ENCODE measurements at regions not wholly inside any gene's neighbourhood (a gene's known extent, or its start where the extent isn't known, plus 50 kb on each side); places are given as distances from the start of the nearest gene placed in this dataset.
"Not testable (repeated sequence)": the region's sequence is repeated elsewhere in the genome, so short reads cannot be mapped to it uniquely, and the experiment has no call there.

DNA sequence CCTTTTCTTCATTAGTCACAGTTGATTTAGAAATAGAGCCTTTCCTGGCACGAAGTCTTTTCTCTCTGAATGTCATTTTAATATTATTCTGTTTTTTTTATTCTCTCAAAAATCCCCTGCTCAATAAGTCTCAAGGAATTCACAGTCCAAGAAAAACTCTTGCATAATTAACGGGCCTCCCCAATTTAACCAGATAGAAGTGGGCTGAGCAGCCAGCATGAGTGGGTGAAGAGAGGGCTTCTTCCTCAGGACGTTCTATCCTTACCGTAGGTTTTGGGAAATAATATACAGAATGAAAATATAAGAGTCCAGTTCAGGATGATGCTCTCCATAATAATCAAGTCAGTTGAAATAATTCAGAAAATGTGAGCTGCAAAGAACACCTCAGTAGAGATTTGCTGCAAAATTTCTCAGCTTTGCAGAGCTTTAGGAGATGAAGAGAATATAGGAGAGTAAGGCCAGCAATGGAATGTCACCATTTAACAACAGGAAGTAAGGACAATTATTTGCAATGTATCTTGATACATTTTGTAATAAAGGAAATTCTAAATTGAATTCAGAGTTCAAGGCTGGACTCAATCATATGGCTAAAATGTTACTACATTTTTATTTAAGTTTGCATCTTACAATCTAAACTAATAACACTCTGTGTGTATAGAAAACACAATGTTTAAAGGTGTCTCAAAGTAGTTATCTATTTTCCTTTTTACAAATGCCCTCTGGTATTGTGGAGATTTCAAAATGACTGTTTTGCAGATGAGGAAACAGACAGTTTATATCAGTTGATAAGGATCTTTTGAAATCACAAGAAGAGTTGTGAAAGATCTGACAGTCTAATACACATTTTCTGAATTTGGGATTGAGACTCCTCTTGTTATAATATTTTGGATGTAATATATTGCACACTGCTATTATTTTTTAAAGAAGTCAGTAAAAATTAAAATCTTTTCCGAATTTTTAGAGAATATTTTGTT lies 1724.1 kb upstream of the SEL1L start:
- Mint-ChIP-seq H3K4me1 (ENCODE audit: low read depth) (peaks cover 36% of the 10 kb centered on the region), H3K27me3 (no peaks in the 10 kb centered on the region), H3K4me3 (no peak overlapping the region), H3K36me3 (ENCODE audit: low read depth) (no peaks in the 10 kb centered on the region), H3K27ac (no peak overlapping the region), H3K9me3 (no peaks in the 10 kb centered on the region)
- intact Hi-C loops (cut with micrococcal nuclease): no loop called here

- Mint-ChIP-seq H3K36me3 (ENCODE audit: low read depth) (no peaks in the 10 kb centered on the region), H3K4me1 (ENCODE audit: low read depth) (peaks cover 10% of the 10 kb centered on the region), H3K9me3 (no peaks in the 10 kb centered on the region), H3K27ac (no peak overlapping the region), H3K4me3 (no peak overlapping the region), H3K27me3 (no peaks in the 10 kb centered on the region)
- intact Hi-C loops (cut with micrococcal nuclease): no loop called here
Observed at GRCh38 chr14:83260751-83261150, 1727.1 kb upstream of the SEL1L start.

DNA sequence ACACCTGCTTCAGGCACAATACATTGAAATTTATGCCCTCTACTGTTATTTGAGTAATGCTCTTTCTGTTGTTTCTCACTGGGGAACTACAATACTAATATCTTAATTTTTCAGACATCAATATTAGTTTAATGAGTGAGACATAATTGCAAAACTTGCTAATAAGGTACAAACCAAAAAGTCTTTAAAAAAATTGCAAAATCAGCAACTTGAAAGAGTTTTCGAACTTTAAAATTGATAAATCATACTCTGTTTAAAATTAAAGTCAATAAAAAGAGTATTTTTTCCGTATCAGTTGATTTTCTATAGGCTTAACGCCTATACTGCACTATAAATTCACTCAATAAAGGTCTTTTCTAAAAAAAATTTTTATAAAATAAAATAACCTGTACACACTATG lies 1735.9 kb upstream of the SEL1L start:
- intact Hi-C loops (cut with micrococcal nuclease): no loop called here
- H3K27me3 Mint-ChIP-seq: no peaks in the 10 kb centered on the region
- no peak overlapping the region for H3K27ac Mint-ChIP-seq
- H3K4me3 Mint-ChIP-seq: no peak overlapping the region
- H3K9me3 Mint-ChIP-seq: peaks cover 9% of the 10 kb centered on the region
- H3K36me3 Mint-ChIP-seq (ENCODE audit: low read depth): no peaks in the 10 kb centered on the region
- H3K4me1 Mint-ChIP-seq (ENCODE audit: low read depth): no peaks in the 10 kb centered on the region

- Mint-ChIP-seq H3K9me3 (peaks cover 12% of the 10 kb centered on the region), H3K36me3 (ENCODE audit: low read depth) (no peaks in the 10 kb centered on the region), H3K27ac (no peak overlapping the region), H3K27me3 (no peaks in the 10 kb centered on the region), H3K4me3 (no peak overlapping the region), H3K4me1 (ENCODE audit: low read depth) (no peaks in the 10 kb centered on the region)
- intact Hi-C loops (cut with micrococcal nuclease): no loop called here
Observed at GRCh38 chr14:83271663-83272062, 1738.0 kb upstream of the SEL1L start.

DNA sequence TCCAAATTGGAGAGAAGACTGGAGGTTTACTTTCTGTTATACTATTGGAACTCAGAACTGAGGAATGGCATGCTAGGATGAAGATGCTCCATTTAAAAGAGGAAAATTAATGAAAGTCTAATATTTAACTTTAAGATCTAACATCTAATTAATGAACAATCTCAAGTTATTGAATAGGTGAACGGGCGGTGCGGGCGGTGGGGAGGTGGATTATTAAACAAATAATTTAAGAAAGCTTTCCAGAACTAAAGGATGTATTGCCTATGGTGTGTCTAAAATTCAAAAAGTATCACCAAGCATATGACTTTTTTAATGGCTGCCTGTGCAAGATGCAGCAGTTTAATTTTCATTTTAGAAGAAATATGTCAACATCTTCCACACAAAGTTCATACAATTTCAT lies 1747.1 kb upstream of the SEL1L start:
- Mint-ChIP-seq H3K27me3 (no peaks in the 10 kb centered on the region), H3K4me3 (no peak overlapping the region), H3K9me3 (peaks cover 22% of the 10 kb centered on the region), H3K4me1 (ENCODE audit: low read depth) (no peaks in the 10 kb centered on the region), H3K27ac (no peak overlapping the region), H3K36me3 (ENCODE audit: low read depth) (no peaks in the 10 kb centered on the region)
- intact Hi-C loops (cut with micrococcal nuclease): no loop called here

DNA sequence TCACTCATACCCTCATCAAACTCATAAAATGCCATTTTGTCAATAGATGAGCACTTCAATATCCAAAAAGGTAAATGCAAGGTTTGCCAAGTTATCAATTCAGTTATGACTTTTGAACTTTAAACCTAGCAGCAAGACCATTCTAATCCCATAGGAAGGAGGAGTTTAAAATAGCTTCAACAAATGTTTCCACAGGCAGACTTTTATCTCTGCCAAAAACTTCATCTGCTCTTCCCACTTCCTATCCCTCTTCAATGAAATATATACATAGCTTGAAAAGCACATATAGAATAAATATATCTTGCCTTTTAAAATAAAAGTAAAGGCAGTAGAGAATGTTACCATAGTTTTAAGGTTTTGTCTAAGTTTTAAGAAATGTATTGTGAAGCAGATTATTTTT lies 1749.1 kb upstream of the SEL1L start:
- no peaks in the 10 kb centered on the region for H3K27me3 Mint-ChIP-seq
- H3K9me3 Mint-ChIP-seq: peaks cover 10% of the 10 kb centered on the region
- intact Hi-C loops (cut with micrococcal nuclease): no loop called here
- no peaks in the 10 kb centered on the region for H3K4me1 Mint-ChIP-seq (ENCODE audit: low read depth)
- no peaks in the 10 kb centered on the region for H3K36me3 Mint-ChIP-seq (ENCODE audit: low read depth)
- H3K4me3 Mint-ChIP-seq: no peak overlapping the region
- no peak overlapping the region for H3K27ac Mint-ChIP-seq

DNA sequence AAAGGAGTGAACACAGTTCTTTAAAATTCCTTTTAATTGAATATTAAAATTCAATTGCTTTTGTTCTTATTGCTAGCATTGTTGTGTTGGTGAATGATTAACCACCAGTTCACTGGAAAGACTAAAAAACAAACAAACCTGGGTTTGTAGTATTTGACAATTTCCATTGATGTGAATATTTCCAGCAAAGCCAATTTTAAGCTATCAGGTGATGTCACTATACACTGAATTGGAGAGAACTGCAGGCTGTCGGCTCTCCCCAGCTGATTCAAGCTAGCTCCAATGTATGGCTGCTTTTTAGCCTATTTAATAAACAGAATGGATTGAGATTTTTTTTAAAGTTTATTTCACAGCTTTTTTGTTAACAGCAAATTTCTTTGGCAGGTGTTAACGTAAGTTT lies 1753.6 kb upstream of the SEL1L start:
- no peak overlapping the region for H3K4me3 Mint-ChIP-seq
- intact Hi-C loops (cut with micrococcal nuclease): no loop called here
- H3K27ac Mint-ChIP-seq: no peak overlapping the region
- no peaks in the 10 kb centered on the region for H3K9me3 Mint-ChIP-seq
- no peaks in the 10 kb centered on the region for H3K36me3 Mint-ChIP-seq (ENCODE audit: low read depth)
- H3K27me3 Mint-ChIP-seq: no peaks in the 10 kb centered on the region
- no peaks in the 10 kb centered on the region for H3K4me1 Mint-ChIP-seq (ENCODE audit: low read depth)

GRCh38 chr14:83289390-83289789 lies 1755.7 kb upstream of the SEL1L start:
- Mint-ChIP-seq H3K9me3 (peaks cover 7% of the 10 kb centered on the region), H3K36me3 (ENCODE audit: low read depth) (no peaks in the 10 kb centered on the region), H3K27ac (no peak overlapping the region), H3K4me3 (no peak overlapping the region), H3K4me1 (ENCODE audit: low read depth) (no peaks in the 10 kb centered on the region), H3K27me3 (no peaks in the 10 kb centered on the region)
- intact Hi-C loops (cut with micrococcal nuclease): no loop called here

DNA sequence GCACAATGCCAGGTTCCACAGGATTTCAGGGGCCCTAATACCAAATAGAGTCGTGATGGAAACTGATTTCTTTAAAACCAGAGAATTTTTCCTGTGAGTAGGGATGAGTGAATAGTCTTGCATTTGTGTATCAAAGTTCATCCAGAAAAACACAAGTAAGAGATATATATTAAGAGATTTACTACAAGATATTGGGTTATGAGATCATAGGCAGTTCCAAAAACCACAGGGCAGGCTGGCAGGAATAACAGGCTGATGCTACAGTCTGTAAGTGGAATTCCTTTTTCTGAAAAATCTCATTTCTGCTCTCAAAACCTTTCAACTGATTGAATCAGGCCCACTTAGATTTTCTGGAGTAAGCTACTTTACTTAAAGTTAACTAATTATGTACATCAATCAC lies 1756.2 kb upstream of the SEL1L start:
- Mint-ChIP-seq H3K27ac (no peak overlapping the region), H3K4me1 (ENCODE audit: low read depth) (no peaks in the 10 kb centered on the region)
- intact Hi-C loops (cut with micrococcal nuclease): no loop called here

GRCh38 chr14:83290447-83290846 lies 1756.8 kb upstream of the SEL1L start:
- intact Hi-C loops (cut with micrococcal nuclease): no loop called here
- H3K36me3 Mint-ChIP-seq (ENCODE audit: low read depth): no peaks in the 10 kb centered on the region
- no peak overlapping the region for H3K27ac Mint-ChIP-seq
- H3K4me3 Mint-ChIP-seq: no peak overlapping the region
- peaks cover 9% of the 10 kb centered on the region for H3K9me3 Mint-ChIP-seq
- H3K27me3 Mint-ChIP-seq: no peaks in the 10 kb centered on the region
- no peaks in the 10 kb centered on the region for H3K4me1 Mint-ChIP-seq (ENCODE audit: low read depth)

More for the DNA sequence above, 1756.2 kb upstream of the SEL1L start:
- H3K36me3 Mint-ChIP-seq (ENCODE audit: low read depth): no peaks in the 10 kb centered on the region
- H3K4me3 Mint-ChIP-seq: no peak overlapping the region
- H3K9me3 Mint-ChIP-seq: peaks cover 9% of the 10 kb centered on the region
- no peaks in the 10 kb centered on the region for H3K27me3 Mint-ChIP-seq

DNA sequence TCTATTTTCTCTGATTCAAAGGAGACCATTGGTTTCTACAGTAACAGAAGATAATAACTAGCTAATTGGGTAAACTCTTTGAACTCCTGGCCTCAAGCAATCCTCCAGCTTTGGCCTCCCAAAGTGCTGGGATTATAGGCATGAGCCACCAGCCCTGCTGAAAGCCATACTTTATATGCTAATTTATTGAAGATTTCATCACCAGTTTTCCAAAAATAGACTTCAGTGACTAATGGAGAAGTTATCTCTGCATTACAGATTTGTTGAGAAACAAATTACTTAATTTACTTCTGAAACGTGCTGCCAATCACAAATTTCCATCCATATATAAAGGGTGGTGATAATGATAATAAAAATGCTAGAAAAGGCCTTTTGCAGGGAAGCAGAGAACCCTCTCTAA lies 1758.1 kb upstream of the SEL1L start:
- peaks cover 18% of the 10 kb centered on the region for H3K9me3 Mint-ChIP-seq
- no peak overlapping the region for H3K27ac Mint-ChIP-seq

GRCh38 chr14:83294941-83295340 lies 1761.3 kb upstream of the SEL1L start:
- Mint-ChIP-seq H3K4me1 (ENCODE audit: low read depth) (no peaks in the 10 kb centered on the region), H3K36me3 (ENCODE audit: low read depth) (no peaks in the 10 kb centered on the region), H3K27ac (no peak overlapping the region), H3K4me3 (no peak overlapping the region), H3K9me3 (peaks cover 19% of the 10 kb centered on the region), H3K27me3 (no peaks in the 10 kb centered on the region)
- intact Hi-C loops (cut with micrococcal nuclease): no loop called here

More for the DNA sequence above, 1758.1 kb upstream of the SEL1L start:
- Mint-ChIP-seq H3K36me3 (ENCODE audit: low read depth) (no peaks in the 10 kb centered on the region), H3K27me3 (no peaks in the 10 kb centered on the region), H3K4me1 (ENCODE audit: low read depth) (no peaks in the 10 kb centered on the region), H3K4me3 (no peak overlapping the region)
- intact Hi-C loops (cut with micrococcal nuclease): no loop called here

DNA sequence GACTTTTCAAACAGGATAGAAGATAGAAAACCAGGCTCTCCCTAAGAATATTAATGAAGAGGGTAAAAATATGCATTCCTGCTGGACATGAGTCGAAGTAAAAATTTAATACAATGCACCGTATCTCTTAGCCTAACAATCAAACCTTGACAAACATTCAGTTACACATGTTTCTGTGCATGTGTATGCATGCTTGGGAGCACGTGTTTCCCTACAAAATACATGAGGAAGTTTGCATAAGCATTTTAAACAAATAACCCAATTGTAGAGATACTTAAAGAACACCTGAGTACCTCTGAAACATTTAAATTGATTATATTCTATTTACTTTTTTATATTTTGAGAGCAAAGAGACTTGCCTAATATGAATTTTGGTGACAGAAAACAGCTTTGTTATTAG lies 1763.7 kb upstream of the SEL1L start:
- Mint-ChIP-seq H3K27ac (no peak overlapping the region), H3K4me3 (no peak overlapping the region), H3K9me3 (peaks cover 19% of the 10 kb centered on the region), H3K4me1 (ENCODE audit: low read depth) (no peaks in the 10 kb centered on the region), H3K36me3 (ENCODE audit: low read depth) (no peaks in the 10 kb centered on the region), H3K27me3 (no peaks in the 10 kb centered on the region)
- intact Hi-C loops (cut with micrococcal nuclease): no loop called here

DNA sequence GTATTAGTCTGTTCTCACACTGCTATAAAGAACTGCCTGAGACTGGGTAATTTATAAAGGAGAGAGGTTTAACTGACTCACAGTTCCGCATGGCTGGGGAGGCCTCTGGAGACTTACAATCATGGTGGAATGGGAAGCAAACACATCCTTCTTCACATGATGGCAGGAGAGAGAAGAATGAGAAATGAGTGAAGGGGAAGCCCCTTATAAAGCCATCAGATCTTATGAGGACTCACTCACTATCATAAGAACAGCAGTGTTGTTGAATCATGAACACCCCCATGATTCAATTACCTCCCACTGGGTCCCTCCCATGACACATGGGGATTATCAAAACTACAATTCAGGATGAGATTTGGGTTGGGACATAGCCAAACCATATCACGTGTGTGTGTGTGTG lies 1764.4 kb upstream of the SEL1L start:
- H3K36me3 Mint-ChIP-seq (ENCODE audit: low read depth); H3K27ac Mint-ChIP-seq; H3K27me3 Mint-ChIP-seq; H3K4me1 Mint-ChIP-seq (ENCODE audit: low read depth); intact Hi-C loops (cut with micrococcal nuclease); H3K4me3 Mint-ChIP-seq: not testable (repeated sequence)
- peaks cover 19% of the 10 kb centered on the region for H3K9me3 Mint-ChIP-seq
